Colonic mucosa (tissue), 4 donors: ENCODE measurements at regions not wholly inside any gene's neighbourhood (a gene's known extent, or its start where the extent isn't known, plus 50 kb on each side); places are given as distances from the start of the nearest gene placed in this dataset.

Experiments
- DNase-seq: peaks from one replicate; pipeline ENCODE4 v3.0.0-alpha.2; 2020
- H3K27ac ChIP-seq: fragments of 200-600 bp; one replicate; pipeline ENCODE4 v1.8.0; 2021
- H3K27me3 ChIP-seq: fragments of 200-600 bp; one replicate; pipeline ENCODE4 v1.8.0; 2021
- H3K36me3 ChIP-seq: fragments of 200-600 bp; one replicate; pipeline ENCODE4 v1.8.0; 2021
- H3K4me1 ChIP-seq: fragments of 200-600 bp; one replicate; pipeline ENCODE4 v1.8.0; 2021; ENCODE audit warnings: mild to moderate bottlenecking
- H3K4me3 ChIP-seq: fragments of 200-600 bp; one replicate; pipeline ENCODE4 v1.8.0; 2021
- H3K9ac ChIP-seq, 2 donors: one replicate each; pipeline ENCODE4 v1.7.0; 2013; ENCODE audit warnings: control low read depth in 2 of 2, low read depth in 2 of 2, low read length in 2 of 2
- H3K9me3 ChIP-seq: fragments of 200-600 bp; one replicate; pipeline ENCODE4 v1.8.0; 2021
- intact Hi-C: fragments of 100-400 bp; cut with DNase I; formaldehyde crosslinking; loops from one replicate; pipeline ENCODE4 v1.14.1; 2022
- TF ChIP-seq, protein P1 (sequence below): fragments of 200-600 bp; IDR thresholded peaks from one replicate; pipeline ENCODE4 v1.8.0; 2022; ENCODE audit warnings: antibody characterized with exemption, mild to moderate bottlenecking
- donor health status: healthy.
- donor health status: DM: no; HTN: no; CAD: no.
- donor health status: DM: no; HTN: no; CAD: no.

DNA sequence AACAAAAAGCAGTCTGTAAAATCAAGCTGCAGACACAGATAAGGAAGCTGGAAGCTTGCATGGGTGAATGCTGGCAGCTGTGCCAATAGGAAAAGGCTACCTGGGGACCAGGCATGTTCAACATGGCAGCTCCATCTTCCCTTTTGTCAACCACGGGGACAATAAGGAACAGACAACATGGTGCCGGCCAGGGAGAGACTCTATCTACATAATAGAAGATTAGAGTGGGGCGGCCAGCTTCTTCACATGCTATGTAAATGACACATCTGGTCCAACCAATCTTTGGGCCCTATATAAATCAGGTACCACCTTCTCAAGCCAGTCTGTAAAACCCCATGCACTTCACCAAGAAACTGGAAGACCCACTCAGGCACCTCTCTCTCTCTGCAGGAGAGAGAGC is 157.6 kb downstream of the SUDS3 start:
- Histone ChIP-seq H3K36me3 (no peaks in the 10 kb centered on the region), H3K4me3 (no peak overlapping the region), H3K9ac (no peak overlapping the region), H3K27ac (no peak overlapping the region), H3K4me1 (no peaks in the 10 kb centered on the region), H3K9me3 (no peaks in the 10 kb centered on the region), H3K27me3 (no peaks in the 10 kb centered on the region)
- no peak for DNase-seq
- TF ChIP-seq, protein P1, sequence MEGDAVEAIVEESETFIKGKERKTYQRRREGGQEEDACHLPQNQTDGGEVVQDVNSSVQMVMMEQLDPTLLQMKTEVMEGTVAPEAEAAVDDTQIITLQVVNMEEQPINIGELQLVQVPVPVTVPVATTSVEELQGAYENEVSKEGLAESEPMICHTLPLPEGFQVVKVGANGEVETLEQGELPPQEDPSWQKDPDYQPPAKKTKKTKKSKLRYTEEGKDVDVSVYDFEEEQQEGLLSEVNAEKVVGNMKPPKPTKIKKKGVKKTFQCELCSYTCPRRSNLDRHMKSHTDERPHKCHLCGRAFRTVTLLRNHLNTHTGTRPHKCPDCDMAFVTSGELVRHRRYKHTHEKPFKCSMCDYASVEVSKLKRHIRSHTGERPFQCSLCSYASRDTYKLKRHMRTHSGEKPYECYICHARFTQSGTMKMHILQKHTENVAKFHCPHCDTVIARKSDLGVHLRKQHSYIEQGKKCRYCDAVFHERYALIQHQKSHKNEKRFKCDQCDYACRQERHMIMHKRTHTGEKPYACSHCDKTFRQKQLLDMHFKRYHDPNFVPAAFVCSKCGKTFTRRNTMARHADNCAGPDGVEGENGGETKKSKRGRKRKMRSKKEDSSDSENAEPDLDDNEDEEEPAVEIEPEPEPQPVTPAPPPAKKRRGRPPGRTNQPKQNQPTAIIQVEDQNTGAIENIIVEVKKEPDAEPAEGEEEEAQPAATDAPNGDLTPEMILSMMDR = no peak
- intact Hi-C loops = no loop called here

DNA sequence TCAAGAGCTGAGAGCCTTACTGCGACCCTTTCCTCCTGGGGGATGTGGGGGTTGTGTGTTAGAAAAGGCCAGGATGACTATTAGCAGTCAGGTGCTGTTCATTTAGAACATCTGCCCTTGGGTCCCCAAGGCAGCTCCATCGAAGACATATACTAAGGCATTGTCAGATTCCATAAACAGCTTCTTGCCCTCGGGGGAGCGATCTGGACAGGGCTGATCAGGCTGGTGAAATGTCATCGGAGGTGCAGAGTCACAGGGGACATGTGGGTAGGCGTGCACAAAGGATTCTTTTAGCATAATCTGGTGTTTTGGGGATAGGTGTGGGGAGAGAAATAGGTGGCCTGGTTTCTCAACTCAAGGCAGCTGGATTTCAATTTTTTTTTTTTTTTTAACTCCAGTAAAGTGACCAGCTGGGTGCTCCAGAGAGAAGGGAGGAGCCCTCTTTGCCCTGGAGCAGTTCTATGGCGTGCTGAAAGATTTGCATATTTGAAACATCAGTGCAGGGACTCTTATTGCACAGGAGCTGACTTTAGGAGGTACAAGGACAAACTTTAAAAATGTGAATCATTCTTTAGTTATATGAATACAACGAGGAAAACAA is 160.1 kb downstream of the SUDS3 start:
- H3K4me3 ChIP-seq = no peak overlapping the region
- TF ChIP-seq, protein P1 = no peak
- no peak for DNase-seq
- H3K36me3 ChIP-seq = no peaks in the 10 kb centered on the region
- H3K9ac ChIP-seq = no peak overlapping the region
- no peaks in the 10 kb centered on the region for H3K9me3 ChIP-seq
- no peak overlapping the region for H3K27ac ChIP-seq
- no peaks in the 10 kb centered on the region for H3K27me3 ChIP-seq
- H3K4me1 ChIP-seq = no peaks in the 10 kb centered on the region
- intact Hi-C loops = no loop called here

DNA sequence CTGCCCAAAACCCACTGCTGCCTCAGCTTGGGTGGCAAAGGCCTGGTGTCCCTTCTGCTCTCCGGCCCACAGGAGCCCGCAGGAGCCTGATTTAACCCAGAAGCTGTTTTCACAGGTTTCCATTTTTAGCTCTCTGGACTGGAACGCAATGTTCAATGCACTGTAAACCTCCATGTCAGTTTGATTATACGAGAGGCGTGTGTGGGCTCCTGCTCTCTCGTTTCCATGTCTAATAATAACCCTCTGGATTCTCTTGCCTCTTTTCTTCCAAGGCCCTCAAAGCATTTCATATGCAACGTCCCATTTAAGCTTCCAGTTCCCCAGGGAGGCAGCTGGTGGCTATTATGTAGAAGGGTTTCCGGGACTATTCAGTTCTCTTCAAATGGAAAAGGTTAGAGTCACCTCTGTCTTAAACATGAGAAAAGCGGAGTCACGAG is 161.1 kb downstream of the SUDS3 start:
- TF ChIP-seq, protein P1 = no peak

DNA sequence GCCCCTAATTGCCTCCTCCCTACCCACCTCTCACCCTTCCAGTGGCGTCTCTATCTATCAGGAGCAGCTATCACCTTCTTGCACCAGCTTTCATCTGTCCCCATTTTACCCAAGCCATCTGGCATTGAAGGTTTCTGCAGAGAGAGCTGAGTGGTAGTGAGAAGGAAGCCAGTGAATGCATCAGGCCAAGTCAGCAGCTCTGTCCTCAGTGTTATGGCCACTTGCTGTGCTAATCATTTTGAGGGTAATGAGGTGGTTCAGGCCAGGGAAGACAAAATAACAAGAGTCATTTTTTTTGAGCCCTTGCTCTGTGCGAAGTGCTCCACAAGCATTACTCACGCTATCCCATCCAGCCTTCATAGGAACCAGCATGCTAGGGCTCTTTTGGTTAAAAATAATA is 164.7 kb downstream of the SUDS3 start:
- H3K4me1 ChIP-seq = no peaks in the 10 kb centered on the region
- no peak for DNase-seq
- no peaks in the 10 kb centered on the region for H3K27me3 ChIP-seq
- TF ChIP-seq, protein P1 = no peak
- no peaks in the 10 kb centered on the region for H3K9me3 ChIP-seq
- H3K9ac ChIP-seq = no peak overlapping the region
- H3K27ac ChIP-seq = no peak overlapping the region
- no peak overlapping the region for H3K4me3 ChIP-seq
- intact Hi-C loops = no loop called here
- no peaks in the 10 kb centered on the region for H3K36me3 ChIP-seq

More for the DNA sequence above, 161.1 kb downstream of the SUDS3 start:
- no peak overlapping the region for H3K27ac ChIP-seq
- H3K4me3 ChIP-seq = no peak overlapping the region
- DNase-seq = no peak
- no peak overlapping the region for H3K9ac ChIP-seq
- no peaks in the 10 kb centered on the region for H3K4me1 ChIP-seq
- no peaks in the 10 kb centered on the region for H3K9me3 ChIP-seq
- no peaks in the 10 kb centered on the region for H3K36me3 ChIP-seq
- intact Hi-C loops = no loop called here
- no peaks in the 10 kb centered on the region for H3K27me3 ChIP-seq

DNA sequence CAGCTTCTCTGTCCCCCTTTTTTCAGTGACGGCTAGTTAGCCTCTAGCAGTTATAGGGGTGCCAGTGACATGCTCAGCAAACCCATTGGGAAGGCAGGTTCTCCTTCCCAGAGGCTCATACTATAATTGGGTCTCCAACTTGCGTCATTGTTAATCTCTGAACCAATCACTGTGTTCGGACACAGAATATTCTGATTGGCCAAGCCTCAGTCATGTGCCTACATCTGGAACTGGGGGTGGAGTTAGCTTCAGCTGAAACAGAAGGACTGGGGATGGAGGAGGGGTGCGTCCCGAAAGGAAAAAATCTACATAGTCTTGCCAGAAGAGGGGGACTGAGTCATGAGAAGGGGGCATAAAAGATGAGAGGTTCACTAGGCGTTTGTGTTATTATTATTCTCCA is 165.6 kb downstream of the SUDS3 start:
- H3K27me3 ChIP-seq = no peaks in the 10 kb centered on the region
- TF ChIP-seq, protein P1 = no peak
- intact Hi-C loops = no loop called here

More for the DNA sequence above, 165.6 kb downstream of the SUDS3 start:
- DNase-seq = no peak
- Histone ChIP-seq H3K36me3 (no peaks in the 10 kb centered on the region), H3K9me3 (no peaks in the 10 kb centered on the region), H3K9ac (no peak overlapping the region), H3K4me3 (no peak overlapping the region), H3K4me1 (no peaks in the 10 kb centered on the region), H3K27ac (no peak overlapping the region)
